ENCODE measurements at regions not wholly inside any gene's neighbourhood (a gene's known extent, or its start where the extent isn't known, plus 50 kb on each side); places are given as distances from the start of the nearest gene placed in this dataset.

- DNase-seq (ENCODE audit: low spot score), result no peak
These were observed 142.0 kb upstream of the ATP1B1 start for GRCh38 chr1:168964478-168964877.

GRCh38 chr1:168966217-168966616 lies 140.3 kb upstream of the ATP1B1 start:
- DNase-seq (ENCODE audit: low spot score), result no peak

- DNase-seq (ENCODE audit: low spot score), result no peak
These were observed 139.9 kb upstream of the ATP1B1 start for GRCh38 chr1:168966636-168967035.

GRCh38 chr1:168970926-168971659 lies 135.4 kb upstream of the ATP1B1 start:
- no peak for DNase-seq (ENCODE audit: low spot score)

- DNase-seq (ENCODE audit: low spot score), result no peak
These were observed 134.3 kb upstream of the ATP1B1 start for GRCh38 chr1:168972225-168972624.

GRCh38 chr1:168972887-168973286 lies 133.6 kb upstream of the ATP1B1 start:
- DNase-seq (ENCODE audit: low spot score), result no peak

GRCh38 chr1:168974117-168974516 lies 132.4 kb upstream of the ATP1B1 start:
- no peak for DNase-seq (ENCODE audit: low spot score)

- DNase-seq (ENCODE audit: low spot score), result no peak
These were observed 131.9 kb upstream of the ATP1B1 start for GRCh38 chr1:168974611-168975010.

- no peak for DNase-seq (ENCODE audit: low spot score)
These were observed 130.2 kb upstream of the ATP1B1 start for GRCh38 chr1:168976267-168976666.

GRCh38 chr1:168977618-168978017 lies 128.9 kb upstream of the ATP1B1 start:
- DNase-seq (ENCODE audit: low spot score), result no peak

GRCh38 chr1:168979276-168979675 lies 127.2 kb upstream of the ATP1B1 start:
- no peak for DNase-seq (ENCODE audit: low spot score)

GRCh38 chr1:168980180-168980579 lies 126.3 kb upstream of the ATP1B1 start:
- DNase-seq (ENCODE audit: low spot score), result no peak

- DNase-seq (ENCODE audit: low spot score), result no peak
These were observed 125.8 kb upstream of the ATP1B1 start for GRCh38 chr1:168980656-168981055.

GRCh38 chr1:168982778-168983177 lies 123.7 kb upstream of the ATP1B1 start:
- no peak for DNase-seq (ENCODE audit: low spot score)

GRCh38 chr1:168987330-168987729 lies 119.2 kb upstream of the ATP1B1 start:
- no peak for DNase-seq (ENCODE audit: low spot score)

- DNase-seq (ENCODE audit: low spot score), result no peak
These were observed 118.6 kb upstream of the ATP1B1 start for GRCh38 chr1:168987923-168988322.

- no peak for DNase-seq (ENCODE audit: low spot score)
These were observed 116.5 kb upstream of the ATP1B1 start for GRCh38 chr1:168989985-168990384.

- no peak for DNase-seq (ENCODE audit: low spot score)
These were observed 114.6 kb upstream of the ATP1B1 start for GRCh38 chr1:168991667-168992475.

GRCh38 chr1:169001353-169001752 lies 105.1 kb upstream of the ATP1B1 start:
- DNase-seq (ENCODE audit: low spot score), result no peak

GRCh38 chr1:169003864-169004516 lies 102.5 kb upstream of the ATP1B1 start:
- DNase-seq (ENCODE audit: low spot score), result no peak

GRCh38 chr1:169005776-169006175 lies 100.7 kb upstream of the ATP1B1 start:
- no peak for DNase-seq (ENCODE audit: low spot score)

GRCh38 chr1:169009666-169010065 lies 96.8 kb upstream of the ATP1B1 start:
- DNase-seq (ENCODE audit: low spot score), result no peak

- DNase-seq (ENCODE audit: low spot score), result no peak
These were observed 94.1 kb upstream of the ATP1B1 start for GRCh38 chr1:169012416-169012815.

All from iPS-NIHi11 (cell line).